ENCODE measurements at regions not wholly inside any gene's neighbourhood (a gene's known extent, or its start where the extent isn't known, plus 50 kb on each side); places are given as distances from the start of the nearest gene placed in this dataset.
"Not testable (repeated sequence)": the region's sequence is repeated elsewhere in the genome, so short reads cannot be mapped to it uniquely, and the experiment has no call there.

- DNase-seq: no peak
Measured at GRCh38 chr6:113755449-113756289, 101.5 kb upstream of the MARCKS start.

- no peak for DNase-seq
Measured at GRCh38 chr6:113756290-113756665, 100.9 kb upstream of the MARCKS start.

GRCh38 chr6:113758214-113758613, 98.9 kb upstream of the MARCKS start:
- no peak for DNase-seq

- no peak for DNase-seq
Measured at GRCh38 chr6:113758826-113759574, 98.1 kb upstream of the MARCKS start.

GRCh38 chr6:113762641-113763040, 94.5 kb upstream of the MARCKS start:
- no peak for DNase-seq

GRCh38 chr6:113763311-113763766, 93.8 kb upstream of the MARCKS start:
- peak in 1 of 2 experiments; percentile 30 for DNase-seq

GRCh38 chr6:113763876-113764275, 93.3 kb upstream of the MARCKS start:
- no peak for DNase-seq

- no peak for DNase-seq
Measured at GRCh38 chr6:113765909-113766308, 91.2 kb upstream of the MARCKS start.

- no peak for DNase-seq
Measured at GRCh38 chr6:113767985-113768384, 89.2 kb upstream of the MARCKS start.

GRCh38 chr6:113772961-113773360, 84.2 kb upstream of the MARCKS start:
- no peak for DNase-seq

- no peak for DNase-seq
Measured at GRCh38 chr6:113774127-113774825, 82.9 kb upstream of the MARCKS start.

- no peak for DNase-seq
Measured at GRCh38 chr6:113776998-113777397, 80.1 kb upstream of the MARCKS start.

- DNase-seq: no peak
Measured at GRCh38 chr6:113777601-113778000, 79.5 kb upstream of the MARCKS start.

GRCh38 chr6:113779656-113780055, 77.5 kb upstream of the MARCKS start:
- DNase-seq: no peak

GRCh38 chr6:113782636-113783035, 74.5 kb upstream of the MARCKS start:
- no peak for DNase-seq

- no peak for DNase-seq
Measured at GRCh38 chr6:113786168-113786567, 71.0 kb upstream of the MARCKS start.

GRCh38 chr6:113788586-113788985, 68.6 kb upstream of the MARCKS start:
- DNase-seq: no peak

GRCh38 chr6:113791225-113791624, 65.9 kb upstream of the MARCKS start:
- DNase-seq: not testable (repeated sequence)

- DNase-seq: not testable (repeated sequence)
Measured at GRCh38 chr6:113795371-113795770, 61.8 kb upstream of the MARCKS start.

- no peak for DNase-seq
Measured at GRCh38 chr6:113796038-113796437, 61.1 kb upstream of the MARCKS start.

- no peak for DNase-seq
Measured at GRCh38 chr6:113802779-113803178, 54.4 kb upstream of the MARCKS start.

- DNase-seq: no peak
Measured at GRCh38 chr6:113805173-113805790, 51.9 kb upstream of the MARCKS start.
